T-helper 1 cell treated with Interleukin-12 subunit alpha and Interleukin-12 subunit beta and Interleukin-4 antibody, amounts not matched to agents 30 ng/mL and 1 ng/mL, for 36 hours (primary cell): ENCODE measurements at regions not wholly inside any gene's neighbourhood (a gene's known extent, or its start where the extent isn't known, plus 50 kb on each side); places are given as distances from the start of the nearest gene placed in this dataset.

Source experiments
- intact Hi-C: fragments of 100-400 bp; cut with micrococcal nuclease; formaldehyde crosslinking; loops from one replicate; pipeline ENCODE4 v1.15.1; 2024

GRCh38 chr5:107808671-107809137, 138.0 kb upstream of the EFNA5 start:
- intact Hi-C loops: loop anchor here (10.0 kb wide), 1 partner anchor 536 kb away; no protein-coding TSS in a partner anchor

GRCh38 chr5:107807431-107807830, 136.7 kb upstream of the EFNA5 start:
- intact Hi-C loops: loop anchor here (10.0 kb wide), 1 partner anchor 537 kb away; no protein-coding TSS in a partner anchor

GRCh38 chr5:107806705-107807104, 136.0 kb upstream of the EFNA5 start:
- intact Hi-C loops: loop anchor here (10.0 kb wide), 1 partner anchor 538 kb away; no protein-coding TSS in a partner anchor

- intact Hi-C loops: loop anchor here (10.0 kb wide), 1 partner anchor 539 kb away; no protein-coding TSS in a partner anchor
Observed at GRCh38 chr5:107806271-107806670, 135.5 kb upstream of the EFNA5 start.

GRCh38 chr5:107805824-107806223, 135.1 kb upstream of the EFNA5 start:
- intact Hi-C loops: loop anchor here (10.0 kb wide), 1 partner anchor 539 kb away; no protein-coding TSS in a partner anchor

GRCh38 chr5:107805166-107805565, 134.4 kb upstream of the EFNA5 start:
- intact Hi-C loops: loop anchor here (10.0 kb wide), 1 partner anchor 540 kb away; no protein-coding TSS in a partner anchor

- intact Hi-C loops: loop anchor here (10.0 kb wide), 1 partner anchor 541 kb away; no protein-coding TSS in a partner anchor
Observed at GRCh38 chr5:107803728-107804127, 133.0 kb upstream of the EFNA5 start.

GRCh38 chr5:107801061-107801460, 130.3 kb upstream of the EFNA5 start:
- intact Hi-C loops: loop anchor here (10.0 kb wide), 1 partner anchor 544 kb away; no protein-coding TSS in a partner anchor

- intact Hi-C loops: no loop called here
Observed at GRCh38 chr5:107799306-107799705, 128.6 kb upstream of the EFNA5 start.

GRCh38 chr5:107796797-107797196, 126.1 kb upstream of the EFNA5 start:
- intact Hi-C loops: no loop called here

- intact Hi-C loops: no loop called here
Observed at GRCh38 chr5:107794741-107795140, 124.0 kb upstream of the EFNA5 start.

- intact Hi-C loops: no loop called here
Observed at GRCh38 chr5:107792940-107793339, 122.2 kb upstream of the EFNA5 start.

GRCh38 chr5:107790671-107791070, 119.9 kb upstream of the EFNA5 start:
- intact Hi-C loops: no loop called here

GRCh38 chr5:107786424-107786823, 115.7 kb upstream of the EFNA5 start:
- intact Hi-C loops: no loop called here

GRCh38 chr5:107783551-107783950, 112.8 kb upstream of the EFNA5 start:
- intact Hi-C loops: no loop called here

GRCh38 chr5:107782561-107783169, 111.9 kb upstream of the EFNA5 start:
- intact Hi-C loops: no loop called here

- intact Hi-C loops: no loop called here
Observed at GRCh38 chr5:107781451-107781850, 110.7 kb upstream of the EFNA5 start.

GRCh38 chr5:107779437-107779836, 108.7 kb upstream of the EFNA5 start:
- intact Hi-C loops: no loop called here

- intact Hi-C loops: no loop called here
Observed at GRCh38 chr5:107778647-107779046, 107.9 kb upstream of the EFNA5 start.

- intact Hi-C loops: no loop called here
Observed at GRCh38 chr5:107776922-107777740, 106.4 kb upstream of the EFNA5 start.

GRCh38 chr5:107776506-107776905, 105.8 kb upstream of the EFNA5 start:
- intact Hi-C loops: no loop called here

- intact Hi-C loops: no loop called here
Observed at GRCh38 chr5:107774316-107774715, 103.6 kb upstream of the EFNA5 start.
